ENCODE measurements at regions not wholly inside any gene's neighbourhood (a gene's known extent, or its start where the extent isn't known, plus 50 kb on each side); places are given as distances from the start of the nearest gene placed in this dataset.

DNA sequence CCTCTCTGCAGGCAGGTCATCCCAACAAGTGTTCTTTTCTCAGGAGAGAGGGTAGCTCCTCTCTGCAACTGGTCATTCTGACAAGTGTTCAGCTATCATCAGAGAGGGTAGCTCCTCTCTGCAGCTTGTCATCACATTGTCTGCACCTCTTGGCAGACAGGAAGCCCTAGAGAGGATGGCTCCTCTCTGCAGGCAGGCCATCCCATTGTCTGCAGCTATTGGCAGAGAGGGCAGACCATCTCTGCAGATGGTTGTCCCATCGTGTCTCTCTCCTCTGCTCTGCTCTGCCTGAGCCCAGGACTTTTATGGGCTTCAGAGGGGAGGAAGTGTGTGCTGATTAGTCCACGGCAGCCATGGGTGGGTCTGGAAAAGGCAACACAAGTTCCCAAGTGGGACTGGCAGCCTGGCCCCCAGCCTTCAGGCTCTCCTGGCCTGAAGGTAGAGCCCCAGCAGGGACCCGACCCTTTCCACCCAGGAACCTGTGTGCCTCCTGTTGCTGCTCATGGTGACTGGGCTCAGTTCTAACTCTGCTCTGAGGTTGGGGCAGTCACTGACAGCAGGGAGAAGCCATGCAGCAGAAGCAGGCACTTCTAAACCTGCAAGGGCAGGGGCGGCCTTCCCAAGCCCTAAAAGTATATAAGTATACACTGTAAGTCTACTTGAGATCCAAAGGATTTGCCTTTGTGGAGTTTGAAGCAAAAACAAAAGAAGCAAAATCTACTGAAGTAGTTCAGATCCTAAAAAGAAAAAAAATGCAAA, 637.9 kb downstream of the PLOD2 start:
- DNase-seq (ENCODE audit: low read depth): no peak
- H3K4me3 ChIP-seq (ENCODE audit: low read length): no peak overlapping the region

DNA sequence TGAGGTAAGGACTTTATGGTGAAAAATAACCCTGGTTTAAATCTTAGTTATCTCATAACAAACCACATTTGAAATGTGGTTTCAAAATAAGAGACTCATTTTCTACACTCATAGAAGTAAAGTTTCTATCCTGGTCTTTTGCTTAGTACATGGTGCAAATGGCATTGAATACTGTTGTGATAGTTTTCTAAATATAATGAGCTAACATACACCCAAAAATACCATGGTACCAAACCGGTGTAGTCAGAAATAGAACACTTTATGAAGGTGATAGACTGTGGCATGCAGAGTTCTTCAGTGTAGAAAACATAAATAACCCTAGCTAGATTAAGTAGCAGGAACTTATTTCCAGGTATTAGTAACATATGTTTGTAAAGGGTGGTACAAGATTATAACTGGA, 629.4 kb downstream of the PLOD2 start:
- H3K4me3 ChIP-seq (ENCODE audit: low read length): no peak overlapping the region
- TF ChIP-seq, protein P1, sequence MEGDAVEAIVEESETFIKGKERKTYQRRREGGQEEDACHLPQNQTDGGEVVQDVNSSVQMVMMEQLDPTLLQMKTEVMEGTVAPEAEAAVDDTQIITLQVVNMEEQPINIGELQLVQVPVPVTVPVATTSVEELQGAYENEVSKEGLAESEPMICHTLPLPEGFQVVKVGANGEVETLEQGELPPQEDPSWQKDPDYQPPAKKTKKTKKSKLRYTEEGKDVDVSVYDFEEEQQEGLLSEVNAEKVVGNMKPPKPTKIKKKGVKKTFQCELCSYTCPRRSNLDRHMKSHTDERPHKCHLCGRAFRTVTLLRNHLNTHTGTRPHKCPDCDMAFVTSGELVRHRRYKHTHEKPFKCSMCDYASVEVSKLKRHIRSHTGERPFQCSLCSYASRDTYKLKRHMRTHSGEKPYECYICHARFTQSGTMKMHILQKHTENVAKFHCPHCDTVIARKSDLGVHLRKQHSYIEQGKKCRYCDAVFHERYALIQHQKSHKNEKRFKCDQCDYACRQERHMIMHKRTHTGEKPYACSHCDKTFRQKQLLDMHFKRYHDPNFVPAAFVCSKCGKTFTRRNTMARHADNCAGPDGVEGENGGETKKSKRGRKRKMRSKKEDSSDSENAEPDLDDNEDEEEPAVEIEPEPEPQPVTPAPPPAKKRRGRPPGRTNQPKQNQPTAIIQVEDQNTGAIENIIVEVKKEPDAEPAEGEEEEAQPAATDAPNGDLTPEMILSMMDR (conservative IDR thresholded peaks at IDR 0.05; ENCODE audit: low read length): no peak

More for the DNA sequence above, 637.9 kb downstream of the PLOD2 start:
- TF ChIP-seq, protein P1 (conservative IDR thresholded peaks at IDR 0.05; ENCODE audit: low read length): no peak

DNA sequence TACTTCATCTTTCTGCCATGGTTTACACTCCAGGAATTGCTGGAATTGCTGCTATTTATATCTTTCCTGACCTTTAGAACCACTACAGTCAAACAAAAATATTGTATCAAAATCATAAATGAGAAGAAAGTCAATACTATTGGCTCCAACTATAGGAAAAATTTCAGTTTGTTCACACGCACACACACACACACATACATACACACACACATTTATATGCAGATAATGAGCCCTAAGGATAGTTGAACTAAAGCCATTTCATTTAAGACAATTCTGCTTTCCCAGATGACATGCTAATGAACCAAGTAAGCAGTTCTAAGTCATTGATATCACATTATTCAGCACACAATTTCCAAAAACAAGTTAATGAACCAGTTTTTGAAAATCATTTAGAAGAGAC, 627.3 kb downstream of the PLOD2 start:
- TF ChIP-seq, protein P1 (conservative IDR thresholded peaks at IDR 0.05; ENCODE audit: low read length): no peak
- H3K4me3 ChIP-seq (ENCODE audit: low read length): no peak overlapping the region
- DNase-seq (ENCODE audit: low read depth): no peak

More for the DNA sequence above, 629.4 kb downstream of the PLOD2 start:
- no peak for DNase-seq (ENCODE audit: low read depth)

DNA sequence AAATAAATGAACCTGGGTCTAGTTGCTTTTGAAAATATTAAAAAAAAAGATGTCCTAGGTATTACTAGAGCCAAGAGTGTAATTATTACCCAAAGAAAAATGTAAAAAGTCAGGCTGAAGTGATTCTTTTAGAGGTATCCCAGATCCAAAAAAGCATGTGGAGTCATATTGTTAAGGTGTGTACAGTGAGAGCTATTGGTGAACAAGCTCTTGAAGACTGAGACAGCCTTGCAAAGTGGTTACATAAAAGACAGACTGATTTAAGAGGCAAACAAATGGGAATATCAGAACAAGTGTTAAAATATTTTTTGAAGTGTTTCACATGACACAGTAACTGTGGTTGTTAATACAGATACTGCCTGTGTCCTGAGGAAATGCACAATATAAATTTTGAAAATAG, 624.5 kb downstream of the PLOD2 start:
- TF ChIP-seq, protein P1 (conservative IDR thresholded peaks at IDR 0.05; ENCODE audit: low read length): no peak
- H3K4me3 ChIP-seq (ENCODE audit: low read length): no peak overlapping the region
- no peak for DNase-seq (ENCODE audit: low read depth)

DNA sequence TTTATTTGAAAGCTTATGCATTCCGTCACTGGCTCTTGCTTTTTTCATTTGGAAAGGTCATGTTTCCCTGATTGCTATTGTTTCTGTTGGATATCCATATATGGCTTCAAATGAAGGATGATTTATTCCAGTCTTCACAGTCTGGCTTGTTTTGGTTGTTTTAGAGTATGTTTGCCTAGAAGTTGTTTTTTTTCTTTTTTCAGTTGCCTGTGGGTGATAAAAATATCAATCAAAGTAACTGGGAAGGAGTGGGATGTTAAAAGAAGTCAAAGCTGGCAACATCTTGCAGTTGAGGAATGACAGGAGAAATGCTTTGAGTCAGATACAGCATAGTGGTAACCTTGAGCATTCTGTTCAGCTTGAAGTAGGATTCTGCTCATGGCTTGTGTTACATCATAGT, 610.5 kb downstream of the PLOD2 start:
- no peak for DNase-seq (ENCODE audit: low read depth)
- TF ChIP-seq, protein P1 (conservative IDR thresholded peaks at IDR 0.05; ENCODE audit: low read length): no peak
- no peak overlapping the region for H3K4me3 ChIP-seq (ENCODE audit: low read length)

DNA sequence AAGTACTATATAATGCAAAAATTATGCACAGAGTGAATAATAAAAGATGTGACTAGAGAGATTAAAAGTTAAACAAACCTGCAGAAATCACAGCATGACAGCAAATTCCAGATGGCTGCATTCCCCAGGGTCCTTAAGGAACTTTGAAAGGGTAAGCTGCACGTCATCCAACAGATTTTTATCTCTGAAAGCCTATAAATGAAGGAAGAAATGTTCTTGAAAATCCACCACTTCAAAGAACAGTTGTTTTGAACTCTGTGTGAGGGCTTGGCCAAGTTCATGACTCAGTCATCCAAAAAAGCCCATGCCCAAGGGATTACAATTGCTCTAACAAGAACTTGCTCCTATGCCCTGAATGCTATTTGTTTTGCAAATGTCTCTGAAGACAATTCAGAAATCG, 603.6 kb downstream of the PLOD2 start:
- TF ChIP-seq, protein P1 (conservative IDR thresholded peaks at IDR 0.05; ENCODE audit: low read length): no peak
- DNase-seq (ENCODE audit: low read depth): no peak
- H3K4me3 ChIP-seq (ENCODE audit: low read length): no peak overlapping the region

DNA sequence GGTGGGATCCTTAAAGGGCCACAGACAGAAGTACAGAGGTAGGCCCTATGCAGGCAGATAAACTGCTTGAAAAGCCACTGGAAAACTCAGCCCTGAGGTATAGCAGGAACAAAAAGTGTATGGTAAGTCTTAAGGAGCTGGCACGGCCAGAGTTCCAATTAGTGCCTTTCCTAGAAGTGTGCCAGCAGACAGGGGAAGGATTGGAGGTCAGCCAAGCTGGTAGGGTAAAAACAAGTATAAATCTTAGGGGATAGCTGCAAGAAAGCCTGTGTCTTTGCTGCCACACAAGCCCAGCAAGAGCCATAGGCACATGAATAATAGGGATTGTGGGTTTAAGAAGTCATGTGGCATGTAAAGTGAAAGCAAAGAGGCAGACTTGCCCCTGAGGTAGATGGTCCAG, 582.5 kb downstream of the PLOD2 start:
- TF ChIP-seq, protein P1 (conservative IDR thresholded peaks at IDR 0.05; ENCODE audit: low read length): no peak
- DNase-seq (ENCODE audit: low read depth): no peak
- H3K4me3 ChIP-seq (ENCODE audit: low read length): no peak overlapping the region
